Right lobe of liver (tissue), 6 donors: ENCODE measurements at regions not wholly inside any gene's neighbourhood (a gene's known extent, or its start where the extent isn't known, plus 50 kb on each side); places are given as distances from the start of the nearest gene placed in this dataset.
A peak's percentile ranks its signal among the peaks of the same experiment; 100 is the strongest.

Source experiments
- ATAC-seq, 4 donors: fragments of 200-7000 bp; cut with Tn5 transposase; one replicate each; pipeline ENCODE4 v1.9.1; 2020; ENCODE audit warnings: mild to moderate bottlenecking in 4 of 4, moderate library complexity in 4 of 4
- DNase-seq, 3 donors: peaks; one replicate each; pipeline ENCODE4 v3.0.0-alpha.2; 2020
- H3K27ac ChIP-seq, 3 donors: fragments of 200-600 bp; one replicate each; pipeline ENCODE4 v1.8.0; 2022
- H3K27me3 ChIP-seq, 2 donors: fragments of 200-600 bp; one replicate each; pipeline ENCODE4 v1.8.0; 2022
- H3K36me3 ChIP-seq, 4 donors: fragments of 200-600 bp; sonication (generic) in 1 of 4; one replicate each; pipeline versions ENCODE4 v1.5.1 to v1.8.0; 2017 to 2022; ENCODE audit warnings: control low read depth in 1 of 4
- H3K4me1 ChIP-seq, 4 donors: fragments of 200-600 bp; sonication (generic) in 1 of 4; one replicate each; pipeline versions ENCODE4 v1.5.1 to v1.8.0; 2017 to 2022; ENCODE audit warnings: control low read depth in 1 of 4
- H3K4me3 ChIP-seq, 3 donors: fragments of 200-600 bp; one replicate each; pipeline ENCODE4 v1.8.0; 2022
- H3K9me3 ChIP-seq, 4 donors: fragments of 200-600 bp; sonication (generic) in 1 of 4; one replicate each; pipeline versions ENCODE4 v1.5.1 to v1.8.0; 2017 to 2022; ENCODE audit warnings: control low read depth in 1 of 4
- CTCF ChIP-seq, 4 donors: fragments of 200-600 bp in 3 of 4; fragments of 450-650 bp in 1 of 4; IDR thresholded peaks; one replicate each; pipeline versions ENCODE4 v1.5.1 to v1.8.0; 2016 to 2022; ENCODE audit warnings: antibody characterized with exemption in 4 of 4, mild to moderate bottlenecking in 2 of 4
- POLR2A ChIP-seq: fragments of 450-650 bp; IDR thresholded peaks from one replicate; pipeline ENCODE4 v1.6.1; 2017; ENCODE audit warnings: antibody characterized with exemption, mild to moderate bottlenecking
- WGBS: methylation state at CpG from one replicate; pipeline ENCODE4 v1.1.6; 2018; ENCODE audit warnings: low coverage, low lambda C conversion rate; ENCODE audit not compliant: insufficient coverage; ENCODE audit errors: missing lambda C conversion rate; 5-methylcytosine and 5-hydroxymethylcytosine counted together
- intact Hi-C, 2 donors: fragments of 100-400 bp; cut with DNase I; formaldehyde crosslinking; loops; one replicate each; pipeline versions ENCODE4 v1.11.2 to v1.14.1; 2022
- donor health status: DM: no; HTN: yes; CAD: no.
- donor health status: DM: no; HTN: no; CAD: no.
- donor health status: DM: no; HTN: no; CAD: no.
- donor health status: DM: no; HTN: yes; CAD: no.
- donor health status: DM: no; HTN: yes; CAD: no.

- no peaks in the 10 kb centered on the region for H3K4me1 ChIP-seq
- ATAC-seq (no peak), DNase-seq (no peak)
- no peaks in the 10 kb centered on the region for H3K27me3 ChIP-seq
- TF ChIP-seq CTCF (IDR thresholded peaks at IDR 0.05), result no peak
- TF ChIP-seq POLR2A, result no peak
- no peaks in the 10 kb centered on the region for H3K36me3 ChIP-seq
- WGBS, result 70% methylated on average over 2 of the region's 2 CpGs
- no peak overlapping the region for H3K27ac ChIP-seq
- H3K9me3 ChIP-seq, result no peaks in the 10 kb centered on the region
- no peak overlapping the region for H3K4me3 ChIP-seq
- intact Hi-C loops, result no loop called here
These were observed 209.9 kb downstream of the ZNF326 start for GRCh38 chr1:90204780-90205179.

- intact Hi-C loops, result no loop called here
- H3K4me3 ChIP-seq, result no peak overlapping the region
- DNase-seq (no peak), ATAC-seq (no peak)
- H3K36me3 ChIP-seq, result no peaks in the 10 kb centered on the region
- WGBS, result 40% methylated on average over 1 of the region's 2 CpGs
- no peaks in the 10 kb centered on the region for H3K27me3 ChIP-seq
- no peaks in the 10 kb centered on the region for H3K9me3 ChIP-seq
- no peak overlapping the region for H3K27ac ChIP-seq
- no peak for TF ChIP-seq CTCF (IDR thresholded peaks at IDR 0.05)
- no peak for TF ChIP-seq POLR2A
- no peaks in the 10 kb centered on the region for H3K4me1 ChIP-seq
These were observed 209.2 kb downstream of the ZNF326 start for GRCh38 chr1:90204023-90204590.

- H3K36me3 ChIP-seq, result no peaks in the 10 kb centered on the region
- H3K27me3 ChIP-seq, result no peaks in the 10 kb centered on the region
- TF ChIP-seq POLR2A (no peak), CTCF (IDR thresholded peaks at IDR 0.05) (no peak)
- H3K27ac ChIP-seq, result no peak overlapping the region
- ATAC-seq, result peak in 1 of 4 donors; percentile 43
- DNase-seq, result no peak
- no peak overlapping the region for H3K4me3 ChIP-seq
- intact Hi-C loops, result no loop called here
- 56% methylated on average over 6 of the region's 6 CpGs for WGBS
- no peaks in the 10 kb centered on the region for H3K4me1 ChIP-seq
- no peaks in the 10 kb centered on the region for H3K9me3 ChIP-seq
These were observed 206.8 kb downstream of the ZNF326 start for GRCh38 chr1:90201467-90202358.

GRCh38 chr1:90200646-90201205, 205.8 kb downstream of the ZNF326 start:
- Histone ChIP-seq H3K36me3 (no peaks in the 10 kb centered on the region), H3K9me3 (no peaks in the 10 kb centered on the region), H3K27ac (no peak overlapping the region), H3K27me3 (no peaks in the 10 kb centered on the region), H3K4me3 (no peak overlapping the region), H3K4me1 (no peaks in the 10 kb centered on the region)
- DNase-seq, result no peak
- no peak for ATAC-seq
- intact Hi-C loops, result no loop called here
- TF ChIP-seq CTCF (IDR thresholded peaks at IDR 0.05) (no peak), POLR2A (no peak)
- 79% methylated on average over 5 of the region's 5 CpGs for WGBS
